ENCODE measurements at regions not wholly inside any gene's neighbourhood (a gene's known extent, or its start where the extent isn't known, plus 50 kb on each side); places are given as distances from the start of the nearest gene placed in this dataset.
"Not testable (repeated sequence)": the region's sequence is repeated elsewhere in the genome, so short reads cannot be mapped to it uniquely, and the experiment has no call there.

GRCh38 chr11:82505379-82505778, 228.3 kb downstream of the FAM181B start:
- no peak for ATAC-seq (ENCODE audit: low read depth)
- no peak overlapping the region for H3K27ac Mint-ChIP-seq
- peaks cover 1% of the 10 kb centered on the region for H3K27me3 Mint-ChIP-seq
- no peaks in the 10 kb centered on the region for H3K4me1 Mint-ChIP-seq
- no peaks in the 10 kb centered on the region for H3K36me3 Mint-ChIP-seq
- no peak for DNase-seq (ENCODE audit: low spot score in 2 of 2)
- H3K4me3 Mint-ChIP-seq, result no peak overlapping the region
- peaks cover 1% of the 10 kb centered on the region for H3K9me3 Mint-ChIP-seq

- H3K36me3 Mint-ChIP-seq; H3K27ac Mint-ChIP-seq; ATAC-seq (ENCODE audit: low read depth); DNase-seq (ENCODE audit: low spot score in 2 of 2); H3K4me3 Mint-ChIP-seq; H3K27me3 Mint-ChIP-seq; H3K9me3 Mint-ChIP-seq; H3K4me1 Mint-ChIP-seq: not testable (repeated sequence)
Measured at GRCh38 chr11:82501174-82501573, 232.5 kb downstream of the FAM181B start.

GRCh38 chr11:82494988-82495432, 238.7 kb downstream of the FAM181B start:
- Mint-ChIP-seq H3K27ac (no peak overlapping the region), H3K9me3 (peaks cover 4% of the 10 kb centered on the region), H3K4me3 (no peak overlapping the region), H3K4me1 (no peaks in the 10 kb centered on the region), H3K27me3 (no peaks in the 10 kb centered on the region), H3K36me3 (no peaks in the 10 kb centered on the region)
- DNase-seq (ENCODE audit: low spot score in 2 of 2), result no peak
- no peak for ATAC-seq (ENCODE audit: low read depth)

GRCh38 chr11:82474876-82475275, 258.8 kb downstream of the FAM181B start:
- H3K4me3 Mint-ChIP-seq, result no peak overlapping the region
- H3K36me3 Mint-ChIP-seq, result no peaks in the 10 kb centered on the region
- H3K27me3 Mint-ChIP-seq, result no peaks in the 10 kb centered on the region
- ATAC-seq (ENCODE audit: low read depth), result no peak
- no peak for DNase-seq (ENCODE audit: low spot score in 2 of 2)
- H3K4me1 Mint-ChIP-seq, result no peaks in the 10 kb centered on the region
- H3K27ac Mint-ChIP-seq, result no peak overlapping the region
- H3K9me3 Mint-ChIP-seq, result peaks cover 2% of the 10 kb centered on the region

- H3K27me3 Mint-ChIP-seq, result no peaks in the 10 kb centered on the region
- DNase-seq (ENCODE audit: low spot score in 2 of 2) (no peak), ATAC-seq (ENCODE audit: low read depth) (no peak)
- no peaks in the 10 kb centered on the region for H3K4me1 Mint-ChIP-seq
- peaks cover 4% of the 10 kb centered on the region for H3K9me3 Mint-ChIP-seq
- no peaks in the 10 kb centered on the region for H3K36me3 Mint-ChIP-seq
- no peak overlapping the region for H3K4me3 Mint-ChIP-seq
- no peak overlapping the region for H3K27ac Mint-ChIP-seq
Measured at GRCh38 chr11:82465481-82465880, 268.2 kb downstream of the FAM181B start.

GRCh38 chr11:82462608-82463242, 270.9 kb downstream of the FAM181B start:
- Mint-ChIP-seq H3K4me3 (no peak overlapping the region), H3K27me3 (no peaks in the 10 kb centered on the region), H3K9me3 (peaks cover 5% of the 10 kb centered on the region), H3K27ac (no peak overlapping the region), H3K36me3 (no peaks in the 10 kb centered on the region), H3K4me1 (no peaks in the 10 kb centered on the region)
- ATAC-seq (ENCODE audit: low read depth) (no peak), DNase-seq (ENCODE audit: low spot score in 2 of 2) (no peak)

DNA sequence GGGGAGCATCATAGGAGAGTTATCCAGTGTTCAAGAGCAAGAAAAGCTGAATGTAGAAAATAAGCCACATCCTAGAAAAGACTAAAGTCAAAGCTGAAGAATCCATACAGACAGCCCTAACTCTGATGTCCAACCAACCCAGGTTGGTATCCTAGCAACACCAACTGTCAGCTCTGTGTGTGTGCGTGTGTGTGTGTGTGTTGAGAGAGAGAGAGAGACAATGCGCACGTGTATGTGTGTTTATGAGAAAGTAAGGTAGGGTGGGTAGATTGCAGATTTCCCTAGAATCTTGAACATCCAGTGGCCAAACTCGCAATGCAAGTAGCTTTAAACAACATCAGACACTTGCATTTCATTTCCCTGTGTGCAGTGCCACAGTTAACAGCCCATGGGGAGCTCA, 274.9 kb downstream of the FAM181B start:
- H3K4me1 Mint-ChIP-seq, result no peaks in the 10 kb centered on the region
- no peak for DNase-seq (ENCODE audit: low spot score in 2 of 2)
- H3K36me3 Mint-ChIP-seq, result no peaks in the 10 kb centered on the region
- no peak for ATAC-seq (ENCODE audit: low read depth)
- H3K27ac Mint-ChIP-seq, result no peak overlapping the region
- no peak overlapping the region for H3K4me3 Mint-ChIP-seq
- H3K27me3 Mint-ChIP-seq, result peaks cover 2% of the 10 kb centered on the region
- H3K9me3 Mint-ChIP-seq, result peaks cover 2% of the 10 kb centered on the region

GRCh38 chr11:82458147-82458546, 275.5 kb downstream of the FAM181B start:
- ATAC-seq (ENCODE audit: low read depth), result no peak
- DNase-seq (ENCODE audit: low spot score in 2 of 2), result no peak
- no peaks in the 10 kb centered on the region for H3K36me3 Mint-ChIP-seq
- H3K9me3 Mint-ChIP-seq, result peaks cover 1% of the 10 kb centered on the region
- peaks cover 2% of the 10 kb centered on the region for H3K27me3 Mint-ChIP-seq
- H3K27ac Mint-ChIP-seq, result no peak overlapping the region
- no peaks in the 10 kb centered on the region for H3K4me1 Mint-ChIP-seq
- no peak overlapping the region for H3K4me3 Mint-ChIP-seq

GRCh38 chr11:82450996-82451395, 282.7 kb downstream of the FAM181B start:
- Mint-ChIP-seq H3K36me3 (no peaks in the 10 kb centered on the region), H3K27ac (no peak overlapping the region), H3K4me3 (no peak overlapping the region), H3K27me3 (no peaks in the 10 kb centered on the region), H3K4me1 (no peaks in the 10 kb centered on the region), H3K9me3 (peaks cover 1% of the 10 kb centered on the region)
- no peak for ATAC-seq (ENCODE audit: low read depth)
- no peak for DNase-seq (ENCODE audit: low spot score in 2 of 2)

DNA sequence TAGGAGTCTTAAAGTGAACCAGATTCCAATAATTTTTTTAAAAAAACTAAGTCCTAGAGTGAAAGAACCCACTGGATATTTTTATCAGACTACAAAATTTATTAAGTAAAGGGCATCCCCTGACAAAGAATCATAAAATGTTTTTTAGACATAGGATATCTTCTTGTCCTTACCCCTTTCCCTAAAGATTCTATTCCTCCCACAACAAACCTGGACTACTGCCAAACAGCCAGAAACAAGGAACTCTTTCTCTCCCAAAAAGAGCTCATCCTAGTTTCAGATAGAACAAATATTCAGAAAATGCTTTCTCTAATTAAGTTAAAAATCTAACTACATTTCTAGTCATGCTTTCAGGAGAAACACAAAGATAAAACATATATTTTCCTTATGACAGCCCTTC, 327.1 kb downstream of the FAM181B start:
- ATAC-seq (ENCODE audit: low read depth), result no peak
- Mint-ChIP-seq H3K36me3 (no peaks in the 10 kb centered on the region), H3K27me3 (no peaks in the 10 kb centered on the region), H3K27ac (no peak overlapping the region), H3K4me3 (no peak overlapping the region), H3K4me1 (no peaks in the 10 kb centered on the region), H3K9me3 (peaks cover 6% of the 10 kb centered on the region)
- no peak for DNase-seq (ENCODE audit: low spot score in 2 of 2)

GRCh38 chr11:82405421-82405820, 328.2 kb downstream of the FAM181B start:
- H3K27ac Mint-ChIP-seq, result no peak overlapping the region
- no peak overlapping the region for H3K4me3 Mint-ChIP-seq
- H3K36me3 Mint-ChIP-seq, result no peaks in the 10 kb centered on the region
- no peaks in the 10 kb centered on the region for H3K4me1 Mint-ChIP-seq
- peaks cover 4% of the 10 kb centered on the region for H3K9me3 Mint-ChIP-seq
- H3K27me3 Mint-ChIP-seq, result no peaks in the 10 kb centered on the region
- DNase-seq (ENCODE audit: low spot score in 2 of 2) (no peak), ATAC-seq (ENCODE audit: low read depth) (no peak)

GRCh38 chr11:82404981-82405380, 328.7 kb downstream of the FAM181B start:
- Mint-ChIP-seq H3K36me3 (no peaks in the 10 kb centered on the region), H3K27ac (no peak overlapping the region), H3K27me3 (no peaks in the 10 kb centered on the region), H3K9me3 (peaks cover 4% of the 10 kb centered on the region), H3K4me3 (no peak overlapping the region), H3K4me1 (no peaks in the 10 kb centered on the region)
- DNase-seq (ENCODE audit: low spot score in 2 of 2) (no peak), ATAC-seq (ENCODE audit: low read depth) (no peak)

DNA sequence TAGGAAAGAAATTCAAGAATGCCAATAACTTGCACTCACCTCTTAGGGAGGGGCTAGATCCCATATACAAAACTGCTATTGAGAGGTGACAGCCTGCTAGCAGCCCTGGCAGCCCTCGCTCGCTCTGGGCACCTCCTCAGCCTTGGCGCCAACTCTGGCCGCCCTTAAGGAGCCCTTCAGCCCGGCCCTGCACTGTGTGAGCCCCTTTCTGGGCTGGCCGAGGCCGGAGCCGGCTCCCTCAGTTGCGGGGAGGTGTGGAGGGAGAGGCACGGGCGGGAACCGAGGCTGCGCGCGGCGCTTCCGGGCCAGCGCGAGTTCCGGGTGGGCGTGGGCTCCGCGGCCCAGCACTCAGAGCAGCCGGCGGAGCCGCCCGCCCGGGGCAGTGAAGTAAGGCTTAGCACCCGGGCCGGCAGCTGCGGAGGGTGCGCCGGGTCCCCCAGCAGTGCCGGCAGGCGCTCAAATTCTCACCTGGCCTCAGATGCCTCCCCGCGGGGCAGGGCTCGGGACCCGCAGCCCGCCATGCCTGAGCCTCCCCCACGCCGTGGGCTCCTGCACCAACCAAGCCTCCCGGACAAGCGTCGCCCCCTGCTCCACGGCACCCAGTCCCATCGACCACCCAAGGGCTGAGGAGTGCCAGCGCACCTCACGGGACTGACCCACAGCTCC, 329.9 kb downstream of the FAM181B start:
- H3K4me1 Mint-ChIP-seq, result no peaks in the 10 kb centered on the region
- ATAC-seq (ENCODE audit: low read depth) (no peak), DNase-seq (ENCODE audit: low spot score in 2 of 2) (no peak)
- H3K9me3 Mint-ChIP-seq, result peaks cover 4% of the 10 kb centered on the region
- no peaks in the 10 kb centered on the region for H3K36me3 Mint-ChIP-seq
- H3K27me3 Mint-ChIP-seq, result no peaks in the 10 kb centered on the region
- no peak overlapping the region for H3K27ac Mint-ChIP-seq
- no peak overlapping the region for H3K4me3 Mint-ChIP-seq

- no peaks in the 10 kb centered on the region for H3K27me3 Mint-ChIP-seq
- no peak for ATAC-seq (ENCODE audit: low read depth)
- H3K27ac Mint-ChIP-seq, result no peak overlapping the region
- no peak for DNase-seq (ENCODE audit: low spot score in 2 of 2)
- H3K4me1 Mint-ChIP-seq, result no peaks in the 10 kb centered on the region
- peaks cover 9% of the 10 kb centered on the region for H3K9me3 Mint-ChIP-seq
- no peaks in the 10 kb centered on the region for H3K36me3 Mint-ChIP-seq
- no peak overlapping the region for H3K4me3 Mint-ChIP-seq
Measured at GRCh38 chr11:82398300-82398815, 335.3 kb downstream of the FAM181B start.

DNA sequence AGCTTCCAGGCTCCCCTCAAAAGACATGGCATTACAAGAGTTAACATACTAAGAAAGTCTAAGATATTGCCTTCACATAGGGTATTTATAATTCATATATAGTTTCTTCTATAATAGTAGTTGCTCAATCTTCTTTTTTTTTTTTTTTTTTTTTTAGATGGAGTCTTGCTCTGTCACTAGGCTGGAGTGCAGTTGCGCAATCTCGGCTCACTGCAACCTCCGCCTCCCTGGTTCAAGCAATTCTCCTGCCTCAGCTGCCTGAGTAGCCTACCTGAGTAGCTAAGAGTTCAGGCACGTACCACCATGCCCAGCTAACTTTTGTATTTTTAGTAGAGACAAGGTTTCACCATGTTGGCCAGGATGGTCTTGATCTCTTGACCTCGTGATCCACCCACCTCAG, 337.0 kb downstream of the FAM181B start:
- H3K9me3 Mint-ChIP-seq, result peaks cover 15% of the 10 kb centered on the region
- ATAC-seq (ENCODE audit: low read depth); H3K36me3 Mint-ChIP-seq; H3K4me3 Mint-ChIP-seq; H3K4me1 Mint-ChIP-seq; DNase-seq (ENCODE audit: low spot score in 2 of 2); H3K27ac Mint-ChIP-seq; H3K27me3 Mint-ChIP-seq: not testable (repeated sequence)
